Astrocyte (in vitro differentiated cells and primary cell): ENCODE measurements at regions not wholly inside any gene's neighbourhood (a gene's known extent, or its start where the extent isn't known, plus 50 kb on each side); places are given as distances from the start of the nearest gene placed in this dataset.

ENCODE experiments used
- CTCF ChIP-seq: IDR thresholded peaks from 2 replicates; pipeline ENCODE4 v1.5.1; 2011; ENCODE audit warnings: low read depth, mild to moderate bottlenecking, inconsistent platforms, low read length, moderate library complexity; ENCODE audit not compliant: insufficient read depth
- EZH2 ChIP-seq: IDR thresholded peaks from 2 replicates; pipeline ENCODE4 v1.6.1; 2012; ENCODE audit warnings: mild to moderate bottlenecking, low read length, inconsistent platforms; ENCODE audit not compliant: insufficient read depth

GRCh38 chr13:77409412-77409811, 82.5 kb upstream of the MYCBP2 start:
- TF ChIP-seq CTCF = no peak
- no peak for TF ChIP-seq EZH2
